ENCODE measurements at regions not wholly inside any gene's neighbourhood (a gene's known extent, or its start where the extent isn't known, plus 50 kb on each side); places are given as distances from the start of the nearest gene placed in this dataset.

DNA sequence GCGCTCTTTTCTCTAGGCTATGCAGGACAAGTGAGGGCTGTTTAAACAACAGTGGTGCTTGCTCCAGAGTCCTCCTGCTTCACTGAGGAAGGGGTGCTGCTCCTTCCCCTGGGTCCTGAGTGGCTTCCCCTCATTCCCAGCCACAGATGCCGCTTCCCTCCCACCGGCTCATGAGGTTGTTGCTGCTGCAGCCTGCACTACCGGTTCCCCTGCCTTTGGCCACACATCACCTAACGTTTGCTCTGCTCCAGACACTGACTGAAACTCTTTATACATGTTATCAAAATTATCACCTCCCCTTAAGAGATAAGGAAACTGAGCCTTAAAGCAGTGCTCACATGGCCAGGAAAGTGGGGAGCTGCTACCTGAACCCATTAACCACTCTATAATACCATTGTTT lies 130.8 kb upstream of the LGALSL start:
- Mint-ChIP-seq H3K4me3 (no peak overlapping the region), H3K36me3 (ENCODE audit: low read depth) (no peaks in the 10 kb centered on the region), H3K27ac (no peak overlapping the region), H3K9me3 (peaks cover 12% of the 10 kb centered on the region), H3K4me1 (peaks cover 52% of the 10 kb centered on the region), H3K27me3 (ENCODE audit: low read depth, poor library complexity) (peaks cover 7% of the 10 kb centered on the region)
- no peak for DNase-seq
- no peak for TF ChIP-seq CTCF (IDR thresholded peaks at IDR 0.05)

DNA sequence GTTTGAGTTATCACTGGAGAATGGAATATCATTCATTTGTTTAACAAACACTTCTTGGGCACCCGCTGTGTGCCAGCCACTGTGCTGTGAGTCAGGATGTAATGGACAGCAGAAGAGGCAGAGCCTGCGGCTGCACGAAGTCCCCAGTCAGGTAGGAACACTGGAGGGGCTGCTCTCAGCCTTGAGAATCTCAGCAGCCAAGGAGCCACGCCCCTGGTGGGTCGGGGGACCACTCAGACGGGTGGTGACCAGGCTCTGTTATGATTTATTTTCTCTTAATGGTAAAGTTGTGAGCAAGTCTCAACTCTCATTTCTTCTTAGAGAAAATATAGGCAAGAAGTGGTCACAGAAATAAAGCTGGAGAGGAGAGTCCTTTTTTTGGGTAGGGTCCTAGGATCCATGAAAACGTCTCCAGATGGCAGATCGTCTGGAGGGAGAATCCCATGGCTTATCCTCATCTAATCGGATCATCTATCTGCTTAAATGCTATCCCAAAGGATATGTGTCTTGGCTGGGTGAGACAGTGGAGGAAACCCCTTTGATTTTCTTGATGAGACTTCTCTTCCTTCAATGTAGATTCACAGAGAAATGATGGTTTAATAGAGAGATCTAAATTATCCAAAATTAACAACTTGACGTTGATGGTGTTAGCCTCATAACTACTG lies 129.1 kb upstream of the LGALSL start:
- DNase-seq: no peak
- no peak overlapping the region for H3K27ac Mint-ChIP-seq
- H3K4me1 Mint-ChIP-seq: peaks cover 57% of the 10 kb centered on the region
- H3K9me3 Mint-ChIP-seq: peaks cover 12% of the 10 kb centered on the region
- no peak for TF ChIP-seq CTCF (IDR thresholded peaks at IDR 0.05)
- peaks cover 7% of the 10 kb centered on the region for H3K27me3 Mint-ChIP-seq (ENCODE audit: low read depth, poor library complexity)
- no peaks in the 10 kb centered on the region for H3K36me3 Mint-ChIP-seq (ENCODE audit: low read depth)
- no peak overlapping the region for H3K4me3 Mint-ChIP-seq

- Mint-ChIP-seq H3K4me3 (no peak overlapping the region), H3K4me1 (peaks cover 57% of the 10 kb centered on the region), H3K9me3 (peaks cover 11% of the 10 kb centered on the region), H3K27ac (no peak overlapping the region), H3K27me3 (ENCODE audit: low read depth, poor library complexity) (peaks cover 6% of the 10 kb centered on the region), H3K36me3 (ENCODE audit: low read depth) (no peaks in the 10 kb centered on the region)
- no peak for DNase-seq
- TF ChIP-seq CTCF (IDR thresholded peaks at IDR 0.05): no peak
Measured at GRCh38 chr2:64325477-64325851, 128.5 kb upstream of the LGALSL start.

GRCh38 chr2:64325852-64326577 lies 127.9 kb upstream of the LGALSL start:
- Mint-ChIP-seq H3K27me3 (ENCODE audit: low read depth, poor library complexity) (peaks cover 6% of the 10 kb centered on the region), H3K4me1 (peaks cover 58% of the 10 kb centered on the region), H3K4me3 (no peak overlapping the region), H3K27ac (no peak overlapping the region), H3K9me3 (peaks cover 5% of the 10 kb centered on the region), H3K36me3 (ENCODE audit: low read depth) (no peaks in the 10 kb centered on the region)
- no peak for DNase-seq
- TF ChIP-seq CTCF (IDR thresholded peaks at IDR 0.05): no peak

- TF ChIP-seq CTCF (IDR thresholded peaks at IDR 0.05): no peak
- Mint-ChIP-seq H3K9me3 (peaks cover under 1% of the 10 kb centered on the region), H3K4me3 (no peak overlapping the region)
Measured at GRCh38 chr2:64326578-64327050, 127.3 kb upstream of the LGALSL start.

More at GRCh38 chr2:64326578-64327050, 127.3 kb upstream of the LGALSL start:
- Mint-ChIP-seq H3K27ac (no peak overlapping the region), H3K4me1 (peaks cover 58% of the 10 kb centered on the region), H3K36me3 (ENCODE audit: low read depth) (no peaks in the 10 kb centered on the region), H3K27me3 (ENCODE audit: low read depth, poor library complexity) (peaks cover 6% of the 10 kb centered on the region)
- DNase-seq: no peak
